HL-60 (cell line): ENCODE measurements at regions not wholly inside any gene's neighbourhood (a gene's known extent, or its start where the extent isn't known, plus 50 kb on each side); places are given as distances from the start of the nearest gene placed in this dataset.

ENCODE experiments used
- GABPA ChIP-seq: IDR thresholded peaks from 2 replicates; pipeline ENCODE4 v1.6.1; 2012; ENCODE audit warnings: low read depth
- POLR2AphosphoS5 ChIP-seq: IDR thresholded peaks from 2 replicates; pipeline ENCODE4 v1.6.1; 2012; ENCODE audit warnings: low read depth
- REST ChIP-seq: IDR thresholded peaks from 2 replicates; pipeline ENCODE4 v1.6.1; 2012; ENCODE audit warnings: low read depth; ENCODE audit not compliant: insufficient replicate concordance
- SPI1 ChIP-seq: IDR thresholded peaks from 2 replicates; pipeline ENCODE4 v1.6.1; 2012; ENCODE audit warnings: low read depth, mild to moderate bottlenecking, borderline replicate concordance
- TF ChIP-seq, protein P1 (sequence below): IDR thresholded peaks from one replicate; pipeline ENCODE4 v1.5.1; 2011; ENCODE audit warnings: low read length, control low read depth, inconsistent platforms; ENCODE audit not compliant: insufficient read depth

GRCh38 chr7:131072505-131073091, 255.1 kb upstream of the MKLN1 start:
- TF ChIP-seq, protein P1, sequence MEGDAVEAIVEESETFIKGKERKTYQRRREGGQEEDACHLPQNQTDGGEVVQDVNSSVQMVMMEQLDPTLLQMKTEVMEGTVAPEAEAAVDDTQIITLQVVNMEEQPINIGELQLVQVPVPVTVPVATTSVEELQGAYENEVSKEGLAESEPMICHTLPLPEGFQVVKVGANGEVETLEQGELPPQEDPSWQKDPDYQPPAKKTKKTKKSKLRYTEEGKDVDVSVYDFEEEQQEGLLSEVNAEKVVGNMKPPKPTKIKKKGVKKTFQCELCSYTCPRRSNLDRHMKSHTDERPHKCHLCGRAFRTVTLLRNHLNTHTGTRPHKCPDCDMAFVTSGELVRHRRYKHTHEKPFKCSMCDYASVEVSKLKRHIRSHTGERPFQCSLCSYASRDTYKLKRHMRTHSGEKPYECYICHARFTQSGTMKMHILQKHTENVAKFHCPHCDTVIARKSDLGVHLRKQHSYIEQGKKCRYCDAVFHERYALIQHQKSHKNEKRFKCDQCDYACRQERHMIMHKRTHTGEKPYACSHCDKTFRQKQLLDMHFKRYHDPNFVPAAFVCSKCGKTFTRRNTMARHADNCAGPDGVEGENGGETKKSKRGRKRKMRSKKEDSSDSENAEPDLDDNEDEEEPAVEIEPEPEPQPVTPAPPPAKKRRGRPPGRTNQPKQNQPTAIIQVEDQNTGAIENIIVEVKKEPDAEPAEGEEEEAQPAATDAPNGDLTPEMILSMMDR, result no peak
- no peak for TF ChIP-seq POLR2AphosphoS5
- TF ChIP-seq GABPA, result no peak
- TF ChIP-seq REST, result no peak
- no peak for TF ChIP-seq SPI1
